ENCODE measurements at regions not wholly inside any gene's neighbourhood (a gene's known extent, or its start where the extent isn't known, plus 50 kb on each side); places are given as distances from the start of the nearest gene placed in this dataset.

- no peak overlapping the region for H3K4me3 ChIP-seq (ENCODE audit: low read depth in 1 of 2, low read length in 2 of 2)
- no peaks in the 10 kb centered on the region for H3K79me2 ChIP-seq (ENCODE audit: insufficient read depth, low read length)
- H3K27me3 ChIP-seq (ENCODE audit: insufficient read depth, low read length, poor library complexity), result no peaks in the 10 kb centered on the region
- H2AFZ ChIP-seq (ENCODE audit: low read depth, low read length), result no peak overlapping the region
- ATAC-seq (ENCODE audit: insufficient read depth, low read depth) (no peak), DNase-seq (no peak)
- H4K20me1 ChIP-seq (ENCODE audit: insufficient read depth, low read length), result no peaks in the 10 kb centered on the region
- no peaks in the 10 kb centered on the region for H3K4me1 ChIP-seq (ENCODE audit: insufficient read depth, low read length)
- H3K27ac ChIP-seq (ENCODE audit: low read length), result no peak overlapping the region
- no peaks in the 10 kb centered on the region for H3K9me3 ChIP-seq (ENCODE audit: insufficient read depth, low read length, severe bottlenecking)
- H3K36me3 ChIP-seq (ENCODE audit: insufficient read depth, low read length), result no peaks in the 10 kb centered on the region
- TF ChIP-seq EZH2 (IDR thresholded peaks at IDR 0.05; ENCODE audit: borderline replicate concordance, low read depth, low read length, severe bottlenecking) (no peak), CTCF (IDR thresholded peaks at IDR 0.05; ENCODE audit: borderline replicate concordance, extremely low read depth, low read length, poor library complexity, severe bottlenecking) (no peak)
- H3K9ac ChIP-seq (ENCODE audit: low read depth, low read length), result no peak overlapping the region
- H3K4me2 ChIP-seq (ENCODE audit: insufficient read depth, low read length), result no peak overlapping the region
These were observed 463.6 kb downstream of the TAF11L14 start for GRCh38 chr5:18097817-18098216.

- no peaks in the 10 kb centered on the region for H3K79me2 ChIP-seq (ENCODE audit: insufficient read depth, low read length)
- H3K27ac ChIP-seq (ENCODE audit: low read length), result no peak overlapping the region
- H3K4me1 ChIP-seq (ENCODE audit: insufficient read depth, low read length), result no peaks in the 10 kb centered on the region
- TF ChIP-seq EZH2 (IDR thresholded peaks at IDR 0.05; ENCODE audit: borderline replicate concordance, low read depth, low read length, severe bottlenecking) (no peak), CTCF (IDR thresholded peaks at IDR 0.05; ENCODE audit: borderline replicate concordance, extremely low read depth, low read length, poor library complexity, severe bottlenecking) (no peak)
- H3K36me3 ChIP-seq (ENCODE audit: insufficient read depth, low read length), result no peaks in the 10 kb centered on the region
- ATAC-seq (ENCODE audit: insufficient read depth, low read depth) (no peak), DNase-seq (no peak)
- H2AFZ ChIP-seq (ENCODE audit: low read depth, low read length), result no peak overlapping the region
- H3K27me3 ChIP-seq (ENCODE audit: insufficient read depth, low read length, poor library complexity), result no peaks in the 10 kb centered on the region
- no peak overlapping the region for H3K4me3 ChIP-seq (ENCODE audit: low read depth in 1 of 2, low read length in 2 of 2)
- no peak overlapping the region for H3K4me2 ChIP-seq (ENCODE audit: insufficient read depth, low read length)
- no peaks in the 10 kb centered on the region for H3K9me3 ChIP-seq (ENCODE audit: insufficient read depth, low read length, severe bottlenecking)
- no peak overlapping the region for H3K9ac ChIP-seq (ENCODE audit: low read depth, low read length)
- no peaks in the 10 kb centered on the region for H4K20me1 ChIP-seq (ENCODE audit: insufficient read depth, low read length)
These were observed 464.4 kb downstream of the TAF11L14 start for GRCh38 chr5:18098691-18099090.

GRCh38 chr5:18099261-18099660 is 465.0 kb downstream of the TAF11L14 start:
- no peak for ATAC-seq (ENCODE audit: insufficient read depth, low read depth)
- DNase-seq, result no peak
- Histone ChIP-seq H2AFZ (ENCODE audit: low read depth, low read length) (no peak overlapping the region), H3K4me2 (ENCODE audit: insufficient read depth, low read length) (no peak overlapping the region), H3K27ac (ENCODE audit: low read length) (no peak overlapping the region), H3K4me3 (ENCODE audit: low read depth in 1 of 2, low read length in 2 of 2) (no peak overlapping the region), H4K20me1 (ENCODE audit: insufficient read depth, low read length) (no peaks in the 10 kb centered on the region), H3K27me3 (ENCODE audit: insufficient read depth, low read length, poor library complexity) (no peaks in the 10 kb centered on the region), H3K9me3 (ENCODE audit: insufficient read depth, low read length, severe bottlenecking) (no peaks in the 10 kb centered on the region), H3K4me1 (ENCODE audit: insufficient read depth, low read length) (no peaks in the 10 kb centered on the region), H3K9ac (ENCODE audit: low read depth, low read length) (no peak overlapping the region), H3K79me2 (ENCODE audit: insufficient read depth, low read length) (no peaks in the 10 kb centered on the region), H3K36me3 (ENCODE audit: insufficient read depth, low read length) (no peaks in the 10 kb centered on the region)
- TF ChIP-seq CTCF (IDR thresholded peaks at IDR 0.05; ENCODE audit: borderline replicate concordance, extremely low read depth, low read length, poor library complexity, severe bottlenecking) (no peak), EZH2 (IDR thresholded peaks at IDR 0.05; ENCODE audit: borderline replicate concordance, low read depth, low read length, severe bottlenecking) (no peak)

GRCh38 chr5:18101532-18101931 is 467.3 kb downstream of the TAF11L14 start:
- Histone ChIP-seq H3K27ac (ENCODE audit: low read length) (no peak overlapping the region), H2AFZ (ENCODE audit: low read depth, low read length) (no peak overlapping the region), H3K4me1 (ENCODE audit: insufficient read depth, low read length) (no peaks in the 10 kb centered on the region), H4K20me1 (ENCODE audit: insufficient read depth, low read length) (no peaks in the 10 kb centered on the region), H3K27me3 (ENCODE audit: insufficient read depth, low read length, poor library complexity) (no peaks in the 10 kb centered on the region), H3K9ac (ENCODE audit: low read depth, low read length) (no peak overlapping the region), H3K9me3 (ENCODE audit: insufficient read depth, low read length, severe bottlenecking) (no peaks in the 10 kb centered on the region), H3K4me3 (ENCODE audit: low read depth in 1 of 2, low read length in 2 of 2) (no peak overlapping the region), H3K79me2 (ENCODE audit: insufficient read depth, low read length) (no peaks in the 10 kb centered on the region), H3K4me2 (ENCODE audit: insufficient read depth, low read length) (no peak overlapping the region), H3K36me3 (ENCODE audit: insufficient read depth, low read length) (no peaks in the 10 kb centered on the region)
- TF ChIP-seq EZH2 (IDR thresholded peaks at IDR 0.05; ENCODE audit: borderline replicate concordance, low read depth, low read length, severe bottlenecking) (no peak), CTCF (IDR thresholded peaks at IDR 0.05; ENCODE audit: borderline replicate concordance, extremely low read depth, low read length, poor library complexity, severe bottlenecking) (no peak)
- ATAC-seq (ENCODE audit: insufficient read depth, low read depth) (no peak), DNase-seq (no peak)

All from DND-41 (cell line).